IMR-90 (cell line): ENCODE measurements at regions not wholly inside any gene's neighbourhood (a gene's known extent, or its start where the extent isn't known, plus 50 kb on each side); places are given as distances from the start of the nearest gene placed in this dataset.

ENCODE experiments used
- POLR2A ChIP-seq: IDR thresholded peaks from 2 replicates; pipeline ENCODE4 v1.6.1; 2012; ENCODE audit warnings: mild to moderate bottlenecking, low read depth, low read length
- SMC3 ChIP-seq: fragments of 150-350 bp; IDR thresholded peaks from 2 replicates; pipeline ENCODE4 v1.6.1; 2016; ENCODE audit warnings: low read depth, mild to moderate bottlenecking, antibody characterized with exemption, low read length, moderate library complexity

- TF ChIP-seq SMC3: no peak
- no peak for TF ChIP-seq POLR2A
These were observed 632.2 kb downstream of the TLR4 start for GRCh38 chr9:118336250-118336942.
